GM12878 (cell line): ENCODE measurements at regions not wholly inside any gene's neighbourhood (a gene's known extent, or its start where the extent isn't known, plus 50 kb on each side); places are given as distances from the start of the nearest gene placed in this dataset.

Experiments
- ATF3 ChIP-seq: IDR thresholded peaks from 2 replicates; pipeline ENCODE4 v1.6.1; 2011; ENCODE audit warnings: low read depth, mild to moderate bottlenecking, low read length, moderate library complexity, borderline replicate concordance; ENCODE audit errors: extremely low read depth
- BRCA1 ChIP-seq: IDR thresholded peaks from 2 replicates; pipeline ENCODE4 v1.6.1; 2011; ENCODE audit warnings: low read depth, low read length, improper control_type of control experiment
- CHD4 ChIP-seq: fragments of 200-600 bp; sonication (generic); IDR thresholded peaks from 2 replicates; pipeline ENCODE4 v1.6.1; 2016; ENCODE audit warnings: mild to moderate bottlenecking
- CTCF ChIP-seq, 3 experiments: IDR thresholded peaks in 2 of 3; conservative IDR thresholded peaks in 1 of 3; 2 replicates each; pipeline ENCODE4 v1.5.1; 2011; ENCODE audit warnings: low read depth in 3 of 3, low read length in 3 of 3, mild to moderate bottlenecking in 3 of 3, control low read depth in 2 of 3, moderate library complexity in 2 of 3, inconsistent platforms in 1 of 3, mixed read lengths in 1 of 3; ENCODE audit not compliant: control insufficient read depth in 2 of 3, insufficient read depth in 1 of 3; ENCODE audit errors: extremely low read depth in 1 of 3
- EZH2 ChIP-seq: IDR thresholded peaks from 2 replicates; pipeline ENCODE4 v1.6.1; 2012; ENCODE audit warnings: low read depth, mild to moderate bottlenecking, control low read depth, inconsistent platforms, low read length, borderline replicate concordance; ENCODE audit not compliant: control insufficient read depth
- NFXL1 ChIP-seq: fragments of 450-650 bp; IDR thresholded peaks from 2 replicates; pipeline ENCODE4 v1.6.1; 2017; ENCODE audit warnings: antibody characterized with exemption, mild to moderate bottlenecking, borderline replicate concordance
- POLR2A ChIP-seq: IDR thresholded peaks from 2 replicates; pipeline ENCODE4 v1.6.1; 2011; ENCODE audit warnings: low read depth, mild to moderate bottlenecking, low read length
- SMC3 ChIP-seq: IDR thresholded peaks from 2 replicates; pipeline ENCODE4 v1.6.1; 2011; ENCODE audit warnings: low read length, improper control_type of control experiment, borderline replicate concordance
- TAF1 ChIP-seq: IDR thresholded peaks from 2 replicates; pipeline ENCODE4 v1.6.1; 2011; ENCODE audit warnings: mild to moderate bottlenecking, low read depth, low read length, borderline replicate concordance

- TF ChIP-seq POLR2A (no peak), NFXL1 (no peak), ATF3 (no peak), CTCF (IDR thresholded peaks at IDR 0.05 in 2 of 3, conservative IDR thresholded peaks at IDR 0.05 in 1 of 3; ENCODE audit: control insufficient read depth in 2 of 3, extremely low read depth in 1 of 3, insufficient read depth in 1 of 3, low read depth in 3 of 3, low read length in 3 of 3) (no peak), EZH2 (no peak), BRCA1 (no peak), TAF1 (no peak), SMC3 (no peak), CHD4 (no peak)
Observed at GRCh38 chr18:1018181-1018681, 113.6 kb downstream of the ADCYAP1 start.
